ENCODE measurements at regions not wholly inside any gene's neighbourhood (a gene's known extent, or its start where the extent isn't known, plus 50 kb on each side); places are given as distances from the start of the nearest gene placed in this dataset.
"Not testable (repeated sequence)": the region's sequence is repeated elsewhere in the genome, so short reads cannot be mapped to it uniquely, and the experiment has no call there.

- Histone ChIP-seq H3K9me3 (no peaks in the 10 kb centered on the region), H3K36me3 (no peaks in the 10 kb centered on the region), H3K4me3 (no peak overlapping the region), H3K27me3 (peaks cover 0 to 13% (median 0%) of the 10 kb centered on the region in 4 donors), H3K27ac (no peak overlapping the region), H3K4me1 (no peaks in the 10 kb centered on the region)
- TF ChIP-seq, protein P1, sequence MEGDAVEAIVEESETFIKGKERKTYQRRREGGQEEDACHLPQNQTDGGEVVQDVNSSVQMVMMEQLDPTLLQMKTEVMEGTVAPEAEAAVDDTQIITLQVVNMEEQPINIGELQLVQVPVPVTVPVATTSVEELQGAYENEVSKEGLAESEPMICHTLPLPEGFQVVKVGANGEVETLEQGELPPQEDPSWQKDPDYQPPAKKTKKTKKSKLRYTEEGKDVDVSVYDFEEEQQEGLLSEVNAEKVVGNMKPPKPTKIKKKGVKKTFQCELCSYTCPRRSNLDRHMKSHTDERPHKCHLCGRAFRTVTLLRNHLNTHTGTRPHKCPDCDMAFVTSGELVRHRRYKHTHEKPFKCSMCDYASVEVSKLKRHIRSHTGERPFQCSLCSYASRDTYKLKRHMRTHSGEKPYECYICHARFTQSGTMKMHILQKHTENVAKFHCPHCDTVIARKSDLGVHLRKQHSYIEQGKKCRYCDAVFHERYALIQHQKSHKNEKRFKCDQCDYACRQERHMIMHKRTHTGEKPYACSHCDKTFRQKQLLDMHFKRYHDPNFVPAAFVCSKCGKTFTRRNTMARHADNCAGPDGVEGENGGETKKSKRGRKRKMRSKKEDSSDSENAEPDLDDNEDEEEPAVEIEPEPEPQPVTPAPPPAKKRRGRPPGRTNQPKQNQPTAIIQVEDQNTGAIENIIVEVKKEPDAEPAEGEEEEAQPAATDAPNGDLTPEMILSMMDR (IDR thresholded peaks at IDR 0.05), result no peak
- no peak for TF ChIP-seq POLR2A (IDR thresholded peaks at IDR 0.05)
- WGBS, 2 donors, result no CpG with 5 or more reads among the region's 1 CpG
- intact Hi-C loops (cut with DNase I), result no loop called here
- DNase-seq, result no peak
Measured at GRCh38 chr7:142569851-142570250, 179.4 kb upstream of the PRSS1 start.

DNA sequence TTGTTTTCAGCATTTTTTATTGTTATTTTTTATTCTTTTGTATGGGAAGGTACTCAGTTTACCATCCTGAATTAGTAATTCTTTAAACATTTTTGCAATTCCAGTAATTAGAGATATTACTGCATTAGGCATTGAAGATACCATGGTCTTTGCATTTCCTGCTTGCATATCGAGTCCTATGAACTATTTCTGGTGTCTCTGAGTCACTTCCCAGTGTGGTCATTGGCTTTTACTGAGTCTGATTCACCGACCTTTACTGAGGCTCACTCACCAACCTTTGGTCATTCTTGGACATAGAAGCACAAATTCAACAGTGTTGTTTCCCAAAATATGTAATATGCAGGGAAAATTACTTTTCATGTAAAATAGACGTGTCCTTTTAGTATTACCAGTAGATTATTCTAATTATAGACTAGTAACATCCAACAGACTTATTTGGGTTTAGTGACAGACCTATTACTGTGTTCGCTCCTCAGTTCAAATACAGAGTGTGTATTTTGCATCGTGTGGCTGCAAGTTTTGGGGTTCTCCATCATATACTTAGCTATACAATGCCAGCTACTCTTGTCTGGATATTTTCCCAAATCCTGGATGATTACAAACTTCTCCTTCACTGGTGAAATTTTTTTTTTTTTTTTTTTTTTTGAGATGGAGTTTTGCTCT lies 180.7 kb upstream of the PRSS1 start:
- DNase-seq, result no peak
- WGBS, 2 donors, result 53 to 54% methylated on average over 5 of the region's 5 CpGs
- no peak overlapping the region for H3K4me3 ChIP-seq

DNA sequence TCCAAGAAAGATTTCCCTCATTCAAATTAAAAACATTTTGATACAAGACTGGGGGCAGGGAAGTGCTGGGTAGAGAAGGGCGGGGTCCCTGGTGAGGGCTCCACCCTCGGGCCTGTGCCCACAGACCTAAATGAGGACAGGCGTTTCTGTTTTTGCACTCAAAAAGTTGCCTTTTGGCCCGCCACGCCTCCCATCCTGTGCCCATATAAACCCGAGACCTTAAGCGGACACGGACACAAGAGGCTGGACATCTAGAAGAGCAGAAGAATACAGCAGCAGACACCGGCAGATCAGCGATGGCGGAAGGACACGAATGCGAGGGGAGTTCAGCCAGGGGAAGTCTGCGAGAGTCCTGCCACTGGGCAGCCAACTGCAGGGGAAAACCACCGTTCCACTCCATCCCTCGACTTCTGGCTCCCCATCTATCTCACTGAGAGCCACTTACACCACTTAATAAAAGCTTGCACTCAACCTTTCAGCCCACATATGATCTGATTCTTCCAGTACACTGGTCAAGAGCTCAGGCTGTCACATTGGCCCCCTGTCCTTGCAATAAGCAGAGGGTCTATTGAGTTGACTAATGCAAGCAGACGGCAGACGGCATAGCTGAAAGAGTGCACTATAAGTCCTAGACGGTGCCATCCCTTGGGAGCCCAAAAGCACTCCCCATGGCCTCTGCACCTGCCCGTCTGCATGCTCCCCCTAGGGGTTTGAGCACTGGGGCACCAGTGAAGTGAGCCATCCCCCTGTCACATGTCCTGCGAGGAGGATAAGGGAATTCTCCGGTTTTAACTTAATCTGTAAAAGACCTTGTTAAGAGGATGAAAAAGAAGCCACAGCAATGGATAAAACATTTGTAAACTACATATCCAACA lies 181.8 kb upstream of the PRSS1 start:
- 76 to 81% methylated on average over 19 to 21 of the region's 22 CpGs for WGBS, 2 donors
- TF ChIP-seq, protein P1 (IDR thresholded peaks at IDR 0.05), result no peak
- TF ChIP-seq POLR2A (IDR thresholded peaks at IDR 0.05), result no peak
- intact Hi-C loops (cut with DNase I), result no loop called here
- no peak for DNase-seq
- no peaks in the 10 kb centered on the region for H3K36me3 ChIP-seq
- no peaks in the 10 kb centered on the region for H3K9me3 ChIP-seq
- H3K27me3 ChIP-seq, result peaks cover 0 to 13% (median 0%) of the 10 kb centered on the region in 4 donors
- no peaks in the 10 kb centered on the region for H3K4me1 ChIP-seq
- H3K27ac ChIP-seq, result no peak overlapping the region
- H3K4me3 ChIP-seq, result no peak overlapping the region

More for the DNA sequence above, 180.7 kb upstream of the PRSS1 start:
- Histone ChIP-seq H3K27ac (no peak overlapping the region), H3K27me3 (peaks cover 0 to 13% (median 0%) of the 10 kb centered on the region in 4 donors), H3K4me1 (no peaks in the 10 kb centered on the region), H3K36me3 (no peaks in the 10 kb centered on the region), H3K9me3 (no peaks in the 10 kb centered on the region)
- no peak for TF ChIP-seq POLR2A (IDR thresholded peaks at IDR 0.05)
- TF ChIP-seq, protein P1 (IDR thresholded peaks at IDR 0.05), result no peak
- intact Hi-C loops (cut with DNase I), result no loop called here

DNA sequence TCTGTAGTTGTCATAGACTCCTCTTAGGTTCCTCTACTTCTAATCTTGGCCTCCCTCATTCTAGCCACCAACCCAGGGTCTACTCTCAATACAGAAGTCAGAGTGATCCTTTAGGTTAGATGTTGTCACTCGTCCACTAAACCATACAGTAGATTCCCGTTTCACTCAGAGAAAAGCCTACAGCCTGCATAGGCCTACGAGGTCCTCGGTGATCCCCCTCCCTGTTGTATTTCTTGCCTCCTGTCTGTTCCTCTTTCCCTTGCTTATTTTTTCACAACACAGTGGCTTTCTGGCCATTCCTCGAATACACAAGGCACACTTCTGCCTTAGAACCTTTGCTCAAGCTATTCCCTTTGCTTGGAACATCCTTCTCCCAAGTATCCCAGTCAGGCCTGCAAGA lies 183.0 kb upstream of the PRSS1 start:
- 67 to 74% methylated on average over 5 of the region's 5 CpGs for WGBS, 2 donors
- no peak for DNase-seq
- Histone ChIP-seq H3K36me3 (no peaks in the 10 kb centered on the region), H3K9me3 (no peaks in the 10 kb centered on the region), H3K27me3 (peaks cover 0 to 13% (median 0%) of the 10 kb centered on the region in 4 donors), H3K4me3 (no peak overlapping the region), H3K27ac (no peak overlapping the region), H3K4me1 (no peaks in the 10 kb centered on the region)
- intact Hi-C loops (cut with DNase I), result no loop called here
- TF ChIP-seq, protein P1 (IDR thresholded peaks at IDR 0.05), result no peak
- no peak for TF ChIP-seq POLR2A (IDR thresholded peaks at IDR 0.05)

- 57 to 71% methylated on average over 3 of the region's 3 CpGs for WGBS, 2 donors
- intact Hi-C loops (cut with DNase I); H3K27ac ChIP-seq; H3K9me3 ChIP-seq; H3K4me3 ChIP-seq; H3K27me3 ChIP-seq; H3K36me3 ChIP-seq; DNase-seq; H3K4me1 ChIP-seq: not testable (repeated sequence)
Measured at GRCh38 chr7:142564125-142564524, 185.1 kb upstream of the PRSS1 start.
